ENCODE measurements at regions not wholly inside any gene's neighbourhood (a gene's known extent, or its start where the extent isn't known, plus 50 kb on each side); places are given as distances from the start of the nearest gene placed in this dataset.
"Not testable (repeated sequence)": the region's sequence is repeated elsewhere in the genome, so short reads cannot be mapped to it uniquely, and the experiment has no call there.

GRCh38 chr6:155770313-155770712 is 314.7 kb upstream of the NOX3 start:
- DNase-seq, result no peak
- in situ Hi-C loops (cut with MboI; ENCODE audit: low pct_unique_long_range_greater_than_20kb, low sequenced_read_pairs), result no loop called here

GRCh38 chr6:155765275-155766194 is 309.9 kb upstream of the NOX3 start:
- in situ Hi-C loops (cut with MboI; ENCODE audit: low pct_unique_long_range_greater_than_20kb, low sequenced_read_pairs), result no loop called here
- no peak for DNase-seq

GRCh38 chr6:155762649-155763048 is 307.0 kb upstream of the NOX3 start:
- in situ Hi-C loops (cut with MboI; ENCODE audit: low pct_unique_long_range_greater_than_20kb, low sequenced_read_pairs), result no loop called here
- no peak for DNase-seq

- in situ Hi-C loops (cut with MboI; ENCODE audit: low pct_unique_long_range_greater_than_20kb, low sequenced_read_pairs), result no loop called here
Observed at GRCh38 chr6:155755452-155755851, 299.8 kb upstream of the NOX3 start.

GRCh38 chr6:155748778-155749177 is 293.1 kb upstream of the NOX3 start:
- DNase-seq; in situ Hi-C loops (cut with MboI; ENCODE audit: low pct_unique_long_range_greater_than_20kb, low sequenced_read_pairs): not testable (repeated sequence)

More at GRCh38 chr6:155755452-155755851, 299.8 kb upstream of the NOX3 start:
- DNase-seq, result no peak

- DNase-seq, result no peak
- in situ Hi-C loops (cut with MboI; ENCODE audit: low pct_unique_long_range_greater_than_20kb, low sequenced_read_pairs), result no loop called here
Observed at GRCh38 chr6:155747491-155747890, 291.9 kb upstream of the NOX3 start.

GRCh38 chr6:155740781-155741399 is 285.3 kb upstream of the NOX3 start:
- in situ Hi-C loops (cut with MboI; ENCODE audit: low pct_unique_long_range_greater_than_20kb, low sequenced_read_pairs), result no loop called here
- DNase-seq, result no peak

GRCh38 chr6:155738602-155739105 is 283.0 kb upstream of the NOX3 start:
- DNase-seq, result no peak
- in situ Hi-C loops (cut with MboI; ENCODE audit: low pct_unique_long_range_greater_than_20kb, low sequenced_read_pairs), result no loop called here

GRCh38 chr6:155717374-155717773 is 261.7 kb upstream of the NOX3 start:
- DNase-seq, result no peak
- in situ Hi-C loops (cut with MboI; ENCODE audit: low pct_unique_long_range_greater_than_20kb, low sequenced_read_pairs), result no loop called here

GRCh38 chr6:155710704-155711103 is 255.1 kb upstream of the NOX3 start:
- DNase-seq, result no peak
- in situ Hi-C loops (cut with MboI; ENCODE audit: low pct_unique_long_range_greater_than_20kb, low sequenced_read_pairs), result no loop called here

GRCh38 chr6:155709262-155709661 is 253.6 kb upstream of the NOX3 start:
- DNase-seq, result no peak
- in situ Hi-C loops (cut with MboI; ENCODE audit: low pct_unique_long_range_greater_than_20kb, low sequenced_read_pairs), result no loop called here

GRCh38 chr6:155708100-155708499 is 252.5 kb upstream of the NOX3 start:
- in situ Hi-C loops (cut with MboI; ENCODE audit: low pct_unique_long_range_greater_than_20kb, low sequenced_read_pairs), result no loop called here
- peak; percentile 19 for DNase-seq

GRCh38 chr6:155706806-155707205 is 251.2 kb upstream of the NOX3 start:
- no peak for DNase-seq
- in situ Hi-C loops (cut with MboI; ENCODE audit: low pct_unique_long_range_greater_than_20kb, low sequenced_read_pairs), result no loop called here

- DNase-seq, result no peak
- in situ Hi-C loops (cut with MboI; ENCODE audit: low pct_unique_long_range_greater_than_20kb, low sequenced_read_pairs), result no loop called here
Observed at GRCh38 chr6:155706341-155706740, 250.7 kb upstream of the NOX3 start.

GRCh38 chr6:155701342-155701741 is 245.7 kb upstream of the NOX3 start:
- in situ Hi-C loops (cut with MboI; ENCODE audit: low pct_unique_long_range_greater_than_20kb, low sequenced_read_pairs), result no loop called here
- DNase-seq, result no peak

GRCh38 chr6:155695495-155695894 is 239.9 kb upstream of the NOX3 start:
- no peak for DNase-seq
- in situ Hi-C loops (cut with MboI; ENCODE audit: low pct_unique_long_range_greater_than_20kb, low sequenced_read_pairs), result no loop called here

GRCh38 chr6:155694419-155694790 is 238.8 kb upstream of the NOX3 start:
- in situ Hi-C loops (cut with MboI; ENCODE audit: low pct_unique_long_range_greater_than_20kb, low sequenced_read_pairs), result no loop called here

GRCh38 chr6:155693573-155694418 is 238.2 kb upstream of the NOX3 start:
- in situ Hi-C loops (cut with MboI; ENCODE audit: low pct_unique_long_range_greater_than_20kb, low sequenced_read_pairs), result no loop called here
- DNase-seq, result no peak

More at GRCh38 chr6:155694419-155694790, 238.8 kb upstream of the NOX3 start:
- no peak for DNase-seq

GRCh38 chr6:155690820-155691219 is 235.2 kb upstream of the NOX3 start:
- no peak for DNase-seq
- in situ Hi-C loops (cut with MboI; ENCODE audit: low pct_unique_long_range_greater_than_20kb, low sequenced_read_pairs), result no loop called here

Measured in KBM-7 (cell line).